ENCODE measurements at regions not wholly inside any gene's neighbourhood (a gene's known extent, or its start where the extent isn't known, plus 50 kb on each side); places are given as distances from the start of the nearest gene placed in this dataset.
"Not testable (repeated sequence)": the region's sequence is repeated elsewhere in the genome, so short reads cannot be mapped to it uniquely, and the experiment has no call there.

GRCh38 chr10:108034829-108035228 is 870.3 kb upstream of the SORCS1 start:
- H3K27ac ChIP-seq, result no peak overlapping the region
- TF ChIP-seq, protein P1, sequence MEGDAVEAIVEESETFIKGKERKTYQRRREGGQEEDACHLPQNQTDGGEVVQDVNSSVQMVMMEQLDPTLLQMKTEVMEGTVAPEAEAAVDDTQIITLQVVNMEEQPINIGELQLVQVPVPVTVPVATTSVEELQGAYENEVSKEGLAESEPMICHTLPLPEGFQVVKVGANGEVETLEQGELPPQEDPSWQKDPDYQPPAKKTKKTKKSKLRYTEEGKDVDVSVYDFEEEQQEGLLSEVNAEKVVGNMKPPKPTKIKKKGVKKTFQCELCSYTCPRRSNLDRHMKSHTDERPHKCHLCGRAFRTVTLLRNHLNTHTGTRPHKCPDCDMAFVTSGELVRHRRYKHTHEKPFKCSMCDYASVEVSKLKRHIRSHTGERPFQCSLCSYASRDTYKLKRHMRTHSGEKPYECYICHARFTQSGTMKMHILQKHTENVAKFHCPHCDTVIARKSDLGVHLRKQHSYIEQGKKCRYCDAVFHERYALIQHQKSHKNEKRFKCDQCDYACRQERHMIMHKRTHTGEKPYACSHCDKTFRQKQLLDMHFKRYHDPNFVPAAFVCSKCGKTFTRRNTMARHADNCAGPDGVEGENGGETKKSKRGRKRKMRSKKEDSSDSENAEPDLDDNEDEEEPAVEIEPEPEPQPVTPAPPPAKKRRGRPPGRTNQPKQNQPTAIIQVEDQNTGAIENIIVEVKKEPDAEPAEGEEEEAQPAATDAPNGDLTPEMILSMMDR (conservative IDR thresholded peaks at IDR 0.05), result no peak

GRCh38 chr10:108033518-108033917 is 869.0 kb upstream of the SORCS1 start:
- not testable (repeated sequence) for H3K27ac ChIP-seq

GRCh38 chr10:108031505-108031904 is 867.0 kb upstream of the SORCS1 start:
- TF ChIP-seq, protein P1 (conservative IDR thresholded peaks at IDR 0.05), result no peak
- H3K27ac ChIP-seq, result no peak overlapping the region

DNA sequence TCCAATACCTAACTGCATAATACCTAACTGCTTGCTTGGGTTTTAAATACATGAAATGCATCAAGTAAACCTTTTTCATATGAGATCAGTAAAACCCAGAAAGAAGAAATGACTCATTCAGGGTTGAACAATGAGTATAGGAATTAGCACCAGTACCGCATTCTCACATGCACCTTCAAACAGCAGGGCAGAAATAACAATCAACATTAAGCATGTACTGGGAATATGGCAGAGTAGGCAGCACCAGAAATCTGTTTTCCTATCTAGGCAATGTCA is 850.3 kb upstream of the SORCS1 start:
- H3K27ac ChIP-seq, result no peak overlapping the region
- TF ChIP-seq, protein P1 (conservative IDR thresholded peaks at IDR 0.05), result no peak

- TF ChIP-seq, protein P1 (conservative IDR thresholded peaks at IDR 0.05), result no peak
- no peak overlapping the region for H3K27ac ChIP-seq
These were observed 849.8 kb upstream of the SORCS1 start for GRCh38 chr10:108014145-108014901.

DNA sequence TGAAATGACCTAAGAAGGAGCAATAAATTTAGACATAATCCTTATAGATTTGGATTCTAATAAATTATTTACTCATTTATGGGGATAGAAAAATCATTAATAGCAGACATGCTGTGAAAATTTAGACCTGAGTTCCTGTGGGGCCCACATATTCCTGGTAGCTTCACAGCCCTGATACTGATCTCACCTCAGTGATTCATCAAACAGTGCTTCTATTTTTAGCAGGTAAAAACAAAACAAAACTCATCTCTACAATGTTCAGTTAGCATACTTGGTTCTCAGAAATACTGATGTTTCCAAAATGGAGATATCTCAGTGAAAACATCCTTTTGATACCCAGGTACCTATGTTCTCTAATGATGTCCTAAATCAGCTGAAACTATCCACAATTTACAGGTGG is 841.1 kb upstream of the SORCS1 start:
- H3K27ac ChIP-seq, result no peak overlapping the region
- TF ChIP-seq, protein P1 (conservative IDR thresholded peaks at IDR 0.05), result no peak

DNA sequence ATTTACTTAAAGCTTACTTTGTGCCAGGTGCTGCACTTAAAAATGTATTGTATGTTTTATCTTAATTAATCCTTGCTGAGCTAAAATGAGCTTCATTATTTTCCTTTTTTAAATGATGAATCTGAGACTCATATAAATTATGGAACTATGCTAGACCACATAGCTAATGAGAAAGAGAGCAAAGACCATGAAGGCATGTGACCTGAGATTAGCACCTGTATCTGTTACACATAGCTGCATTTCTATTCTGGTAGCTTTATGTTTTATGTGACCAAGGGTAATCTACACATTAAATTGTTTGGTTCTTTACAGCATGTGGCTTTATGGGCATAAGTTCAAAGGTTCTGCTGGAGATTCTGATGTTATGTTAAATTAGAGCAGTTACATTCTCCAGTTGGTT is 839.1 kb upstream of the SORCS1 start:
- TF ChIP-seq, protein P1 (conservative IDR thresholded peaks at IDR 0.05), result no peak
- H3K27ac ChIP-seq, result no peak overlapping the region

DNA sequence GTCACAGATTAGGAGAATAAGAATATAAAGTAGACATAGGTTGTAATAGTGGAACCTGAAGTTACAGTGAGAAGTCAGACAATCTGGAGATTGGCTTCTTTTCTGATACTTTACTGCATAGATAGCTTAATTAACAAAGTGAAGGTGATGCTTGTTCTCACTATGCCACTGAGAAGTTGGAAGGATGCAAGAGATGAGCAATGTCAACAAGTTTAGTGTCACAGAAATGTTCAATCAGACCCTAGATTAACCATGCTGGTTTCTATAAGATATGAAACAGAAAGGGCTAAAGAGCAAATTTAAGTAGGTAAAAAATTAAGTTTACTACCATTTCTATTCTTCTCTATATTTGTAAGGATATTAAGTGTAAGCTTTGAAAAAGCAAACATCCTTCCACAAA is 838.6 kb upstream of the SORCS1 start:
- TF ChIP-seq, protein P1 (conservative IDR thresholded peaks at IDR 0.05), result no peak

More for the DNA sequence above, 838.6 kb upstream of the SORCS1 start:
- no peak overlapping the region for H3K27ac ChIP-seq

All from VCaP (cell line).